ENCODE measurements at regions not wholly inside any gene's neighbourhood (a gene's known extent, or its start where the extent isn't known, plus 50 kb on each side); places are given as distances from the start of the nearest gene placed in this dataset.

DNA sequence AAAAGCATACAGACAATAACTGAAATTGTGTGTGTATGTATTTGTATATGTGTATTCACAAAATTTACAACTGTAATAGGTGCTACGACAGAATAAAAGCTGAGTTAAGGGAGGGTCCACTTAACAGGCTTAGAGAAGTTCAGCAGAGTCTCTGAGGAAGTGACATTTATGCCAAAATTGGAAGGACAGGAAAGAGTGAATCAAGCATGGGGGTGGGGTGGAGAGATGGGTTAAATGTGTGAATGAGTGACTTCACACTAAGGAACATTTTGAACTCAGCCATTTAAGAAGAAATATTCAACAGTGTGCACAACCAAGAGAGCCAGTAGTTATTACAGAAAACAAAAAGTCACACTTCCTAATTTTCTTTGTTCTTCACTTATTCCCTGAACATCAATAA, 53.8 kb upstream of the RGS1 start:
- DNase-seq (ENCODE audit: low read depth in 2 of 2): no peak

- no peak for DNase-seq (ENCODE audit: low read depth in 2 of 2)
These were observed 52.9 kb upstream of the RGS1 start for GRCh38 chr1:192522673-192523072.

- no peak for DNase-seq (ENCODE audit: low read depth in 2 of 2)
These were observed 51.4 kb upstream of the RGS1 start for GRCh38 chr1:192524223-192524622.

Data from stimulated activated CD8-positive, alpha-beta memory T cell treated with anti-CD3 and anti-CD28 coated beads, Interleukin-7, amount 100 ng/mL, for 1 hour (primary cell).